HCT116 (cell line): ENCODE measurements at regions not wholly inside any gene's neighbourhood (a gene's known extent, or its start where the extent isn't known, plus 50 kb on each side); places are given as distances from the start of the nearest gene placed in this dataset.

Experiments used
- ATAC-seq: fragments of 200-7000 bp; cut with Tn5 transposase; 2 replicates; pipeline ENCODE4 v1.9.1; 2020; ENCODE audit warnings: mild to moderate bottlenecking, moderate library complexity
- BruUV-seq: library from RNA; stranded (reverse); fragments of 400-500 nt; replicated peaks from 2 replicates; lab custom pipeline; 2021; lab: Mats Ljungman, UMichigan
- CTCF ChIA-PET: fragments of 300-600 bp; sonication (Branson Sonifier 250); formaldehyde crosslinking; loops from one replicate; lab custom pipeline; 2021; ENCODE audit warnings: antibody characterized with exemption; lab: Charles Lee
- POLR2A ChIA-PET: fragments of 300-600, 350-600 bp; sonication (Branson Sonifier 250); formaldehyde crosslinking; loops from one replicate; lab custom pipeline; 2021; ENCODE audit warnings: antibody characterized with exemption; lab: Charles Lee
- RAD21 ChIA-PET, 2 experiments: fragments of 300-600 bp; sonication (Branson Sonifier 250); formaldehyde crosslinking; loops; one replicate each; lab custom pipeline; 2023; ENCODE audit warnings: low total read pairs in 2 of 2; ENCODE audit not compliant: uncharacterized antibody in 2 of 2, unreplicated experiment in 2 of 2, low non-redundant PET in 1 of 2; lab: Charles Lee
- DNase-seq: peaks from one replicate; pipeline ENCODE4 v3.0.0-alpha.2; 2010; ENCODE audit warnings: low read depth, low spot score
- H2AFZ ChIP-seq: fragments of 200-600 bp; shearing (Covaris generic), sonication (generic); 2 replicates; pipeline ENCODE4 v1.6.1; 2017; ENCODE audit warnings: low read depth, mixed run types, mixed read lengths, antibody characterized with exemption, low read length; ENCODE audit not compliant: poor library complexity, severe bottlenecking
- H3K27ac ChIP-seq: 2 replicates; pipeline ENCODE4 v1.5.1; 2012; ENCODE audit warnings: low read depth, low read length
- H3K27me3 ChIP-seq: fragments of 200-600 bp; sonication (generic); 2 replicates; pipeline ENCODE4 v1.6.1; 2016; ENCODE audit warnings: mixed run types, low read length, mixed read lengths; ENCODE audit not compliant: insufficient read depth
- H3K36me3 ChIP-seq, 2 experiments: fragments of 200-500 bp in 1 of 2; fragments of 200-600 bp in 1 of 2; sonication (Bioruptor generic) in 1 of 2; sonication (generic) in 1 of 2; 2 replicates each; pipeline versions ENCODE4 v1.5.1 to v1.6.1; 2014 to 2016; ENCODE audit warnings: low read length in 2 of 2, inconsistent platforms in 1 of 2, mixed read lengths in 1 of 2, mixed run types in 1 of 2; ENCODE audit not compliant: insufficient read depth in 2 of 2, control insufficient read depth in 1 of 2
- H3K4me1 ChIP-seq, 2 experiments: fragments of 200-600 bp in 1 of 2; sonication (generic) in 1 of 2; 2 replicates each; pipeline versions ENCODE4 v1.5.1 to v1.6.1; 2012 to 2017; ENCODE audit warnings: low read length in 2 of 2, inconsistent platforms in 1 of 2, mild to moderate bottlenecking in 1 of 2, mixed read lengths in 1 of 2, mixed run types in 1 of 2, moderate library complexity in 1 of 2; ENCODE audit not compliant: insufficient read depth in 2 of 2, control insufficient read depth in 1 of 2
- H3K4me2 ChIP-seq: fragments of 200-600 bp; sonication (generic); 2 replicates; pipeline ENCODE4 v1.6.1; 2017; ENCODE audit warnings: mixed run types, low read length, mixed read lengths
- H3K4me3 ChIP-seq, 2 experiments: fragments of 200-600 bp in 1 of 2; sonication (generic) in 1 of 2; replicated peaks in 1 of 2; 2 replicates each; pipeline ENCODE4 v1.5.1; 2011 to 2016; ENCODE audit warnings: low read length in 2 of 2, control low read depth in 1 of 2, low read depth in 1 of 2, mild to moderate bottlenecking in 1 of 2, mixed read lengths in 1 of 2, mixed run types in 1 of 2
- H3K79me2 ChIP-seq: fragments of 200-600 bp; sonication (generic); 2 replicates; pipeline ENCODE4 v1.6.1; 2017; ENCODE audit warnings: mild to moderate bottlenecking, mixed run types, low read length, moderate library complexity, mixed read lengths; ENCODE audit not compliant: insufficient read depth
- H3K9ac ChIP-seq: fragments of 200-600 bp; sonication (generic); 2 replicates; pipeline ENCODE4 v1.6.1; 2016; ENCODE audit warnings: low read length, mixed read lengths
- H3K9me2 ChIP-seq: fragments of 200-600 bp; sonication (generic), shearing (Covaris generic); 2 replicates; pipeline ENCODE4 v1.6.1; 2017; ENCODE audit warnings: mixed run types, mild to moderate bottlenecking, moderate library complexity; ENCODE audit not compliant: insufficient read depth
- H3K9me3 ChIP-seq, 2 experiments: fragments of 200-500 bp in 1 of 2; fragments of 200-600 bp in 1 of 2; sonication (Bioruptor generic) in 1 of 2; sonication (generic) in 1 of 2; 2 replicates each; pipeline ENCODE4 v1.6.1; 2014 to 2017; ENCODE audit warnings: low read length in 2 of 2, mixed read lengths in 2 of 2, inconsistent platforms in 1 of 2, low read depth in 1 of 2, mild to moderate bottlenecking in 1 of 2, mixed run types in 1 of 2, moderate library complexity in 1 of 2; ENCODE audit not compliant: control insufficient read depth in 1 of 2, insufficient read depth in 1 of 2
- H4K20me1 ChIP-seq: fragments of 200-600 bp; sonication (generic), shearing (Covaris generic); 2 replicates; pipeline ENCODE4 v1.6.1; 2017; ENCODE audit warnings: mixed run types, mild to moderate bottlenecking, moderate library complexity; ENCODE audit not compliant: insufficient read depth
- ATF3 ChIP-seq: IDR thresholded peaks from 2 replicates; pipeline ENCODE4 v1.6.1; 2012
- CBX3 ChIP-seq: IDR thresholded peaks from 2 replicates; pipeline ENCODE4 v1.6.1; 2012; ENCODE audit warnings: low read depth
- ELF1 ChIP-seq: IDR thresholded peaks from 2 replicates; pipeline ENCODE4 v1.6.1; 2012; ENCODE audit warnings: low read depth, borderline replicate concordance
- EZH2 ChIP-seq: fragments of 200-600 bp; sonication (generic); IDR thresholded peaks from 2 replicates; pipeline ENCODE4 v1.6.1; 2017; ENCODE audit warnings: antibody characterized with exemption, mixed run types
- EZH2phosphoT487 ChIP-seq: fragments of 200-600 bp; IDR thresholded peaks from 2 replicates; pipeline ENCODE4 v1.6.1; 2018; ENCODE audit warnings: antibody characterized with exemption, borderline replicate concordance
- POLR2A ChIP-seq: IDR thresholded peaks from 2 replicates; pipeline ENCODE4 v1.7.0; 2011; ENCODE audit warnings: borderline replicate concordance; ENCODE audit not compliant: insufficient read depth, insufficient read length; ENCODE audit errors: extremely low read depth
- POLR2AphosphoS5 ChIP-seq: IDR thresholded peaks from 2 replicates; pipeline ENCODE4 v1.6.1; 2011; ENCODE audit warnings: mild to moderate bottlenecking, low read depth, low read length, moderate library complexity
- REST ChIP-seq: IDR thresholded peaks from 2 replicates; pipeline ENCODE4 v1.6.1; 2012; ENCODE audit warnings: low read depth
- SIN3A ChIP-seq: IDR thresholded peaks from 2 replicates; pipeline ENCODE4 v1.6.1; 2012; ENCODE audit warnings: low read depth
- TCF7L2 ChIP-seq: IDR thresholded peaks from 2 replicates; pipeline ENCODE4 v1.7.0; 2011; ENCODE audit warnings: borderline replicate concordance, inconsistent platforms; ENCODE audit not compliant: insufficient read depth, insufficient read length; ENCODE audit errors: extremely low read depth
- YY1 ChIP-seq: IDR thresholded peaks from 2 replicates; pipeline ENCODE4 v1.6.1; 2011; ENCODE audit warnings: low read length, low read depth, moderate library complexity, mild to moderate bottlenecking; ENCODE audit not compliant: insufficient replicate concordance; ENCODE audit errors: extremely low read depth
- intact Hi-C: fragments of 100-400 bp; cut with micrococcal nuclease; formaldehyde crosslinking; loops from 2 replicates; pipeline ENCODE4 v1.10.0; 2022

GRCh38 chrX:1809581-1809980, 194.7 kb downstream of the ASMT start:
- ChIA-PET POLR2A (no interaction called here), RAD21 (no interaction called here), CTCF (no interaction called here)
- Histone ChIP-seq H3K27ac (no peak overlapping the region), H3K9me2 (no peaks in the 10 kb centered on the region), H2AFZ (no peak overlapping the region), H3K9ac (no peak overlapping the region), H3K9me3 (no peaks in the 10 kb centered on the region), H3K4me2 (no peak overlapping the region), H3K79me2 (no peaks in the 10 kb centered on the region), H3K4me1 (peaks cover 7 to 9% of the 10 kb centered on the region in 2 experiments), H4K20me1 (no peaks in the 10 kb centered on the region), H3K36me3 (no peaks in the 10 kb centered on the region), H3K4me3 (no peak overlapping the region), H3K27me3 (no peaks in the 10 kb centered on the region)
- TF ChIP-seq EZH2 (no peak), CBX3 (no peak), ATF3 (no peak), ELF1 (no peak), REST (no peak), EZH2phosphoT487 (no peak), POLR2AphosphoS5 (no peak), SIN3A (no peak), YY1 (no peak), TCF7L2 (no peak), POLR2A (no peak)
- no peak for DNase-seq
- ATAC-seq: no peak
- no TSS peak for BruUV-seq
- intact Hi-C loops: no loop called here
